Mammary epithelial cell (primary cell): ENCODE measurements at regions not wholly inside any gene's neighbourhood (a gene's known extent, or its start where the extent isn't known, plus 50 kb on each side); places are given as distances from the start of the nearest gene placed in this dataset.

Experiments
- CTCF ChIP-seq, 2 donors: IDR thresholded peaks in 1 of 2; conservative IDR thresholded peaks in 1 of 2; 2 replicates each; pipeline ENCODE4 v1.5.1; 2011 to 2012; ENCODE audit warnings: inconsistent platforms in 2 of 2, low read length in 2 of 2, mild to moderate bottlenecking in 2 of 2, control low read depth in 1 of 2, low read depth in 1 of 2; ENCODE audit not compliant: insufficient read depth in 1 of 2; ENCODE audit errors: extremely low read depth in 1 of 2
- EZH2 ChIP-seq: IDR thresholded peaks from 2 replicates; pipeline ENCODE4 v1.6.1; 2012; ENCODE audit warnings: low read length, inconsistent platforms, borderline replicate concordance

- TF ChIP-seq EZH2 (no peak), CTCF (conservative IDR thresholded peaks at IDR 0.05 in 1 of 2, IDR thresholded peaks at IDR 0.05 in 1 of 2; ENCODE audit: extremely low read depth in 1 of 2, insufficient read depth in 1 of 2, low read depth in 1 of 2, low read length in 2 of 2) (no peak)
Measured at GRCh38 chr5:28574606-28575005, 1536.2 kb upstream of the CDH9 start.
